Fibroblast of mammary gland (primary cell): ENCODE measurements at regions not wholly inside any gene's neighbourhood (a gene's known extent, or its start where the extent isn't known, plus 50 kb on each side); places are given as distances from the start of the nearest gene placed in this dataset.

ENCODE experiments used
- DNase-seq: peaks from one replicate; pipeline ENCODE4 v3.0.0-alpha.2; 2010; ENCODE audit warnings: low read depth
- H3K4me3 ChIP-seq: 2 replicates; pipeline ENCODE4 v1.5.1; 2011; ENCODE audit warnings: low read depth, mild to moderate bottlenecking, low read length, moderate library complexity; ENCODE audit not compliant: control insufficient read depth
- CTCF ChIP-seq: conservative IDR thresholded peaks from 2 replicates; pipeline ENCODE4 v1.5.1; 2011; ENCODE audit warnings: low read depth, low read length, inconsistent platforms; ENCODE audit not compliant: control insufficient read depth, insufficient read depth

GRCh38 chr14:100638211-100638855 is 51.1 kb upstream of the BEGAIN start:
- DNase-seq, result no peak
- H3K4me3 ChIP-seq, result no peak overlapping the region
- TF ChIP-seq CTCF, result no peak

- H3K4me3 ChIP-seq, result no peak overlapping the region
- DNase-seq, result no peak
- TF ChIP-seq CTCF, result no peak
Measured at GRCh38 chr14:100639280-100639679, 52.1 kb upstream of the BEGAIN start.

GRCh38 chr14:100640471-100641273 is 53.5 kb upstream of the BEGAIN start:
- no peak overlapping the region for H3K4me3 ChIP-seq
- DNase-seq, result no peak
- no peak for TF ChIP-seq CTCF

GRCh38 chr14:100641274-100641860 is 54.1 kb upstream of the BEGAIN start:
- no peak for DNase-seq
- H3K4me3 ChIP-seq, result no peak overlapping the region
- peak; percentile 1 for TF ChIP-seq CTCF

GRCh38 chr14:100643426-100643825 is 56.2 kb upstream of the BEGAIN start:
- no peak for DNase-seq
- TF ChIP-seq CTCF, result no peak
- H3K4me3 ChIP-seq, result no peak overlapping the region

GRCh38 chr14:100644383-100644782 is 57.2 kb upstream of the BEGAIN start:
- DNase-seq, result no peak
- TF ChIP-seq CTCF, result no peak
- H3K4me3 ChIP-seq, result no peak overlapping the region
